CD4-positive, alpha-beta T cell treated with Interleukin-15 for 1 hour (primary cell): ENCODE measurements at regions not wholly inside any gene's neighbourhood (a gene's known extent, or its start where the extent isn't known, plus 50 kb on each side); places are given as distances from the start of the nearest gene placed in this dataset.
"Not testable (repeated sequence)": the region's sequence is repeated elsewhere in the genome, so short reads cannot be mapped to it uniquely, and the experiment has no call there.

Experiments
- DNase-seq: peaks from one replicate; pipeline ENCODE4 v3.0.0-alpha.2; 2020

GRCh38 chr2:220748875-220749479, 823.1 kb downstream of the EPHA4 start:
- no peak for DNase-seq

GRCh38 chr2:220753486-220753885, 818.6 kb downstream of the EPHA4 start:
- DNase-seq = no peak

GRCh38 chr2:220756653-220757052, 815.5 kb downstream of the EPHA4 start:
- no peak for DNase-seq

- DNase-seq = not testable (repeated sequence)
Observed at GRCh38 chr2:220758376-220758775, 813.7 kb downstream of the EPHA4 start.

- DNase-seq = no peak
Observed at GRCh38 chr2:220764171-220764570, 807.9 kb downstream of the EPHA4 start.

GRCh38 chr2:220767591-220768255, 804.4 kb downstream of the EPHA4 start:
- no peak for DNase-seq

GRCh38 chr2:220775856-220776488, 796.1 kb downstream of the EPHA4 start:
- DNase-seq = no peak

- DNase-seq = not testable (repeated sequence)
Observed at GRCh38 chr2:220779076-220779475, 793.0 kb downstream of the EPHA4 start.

- no peak for DNase-seq
Observed at GRCh38 chr2:220779511-220779910, 792.6 kb downstream of the EPHA4 start.

- no peak for DNase-seq
Observed at GRCh38 chr2:220779931-220780330, 792.2 kb downstream of the EPHA4 start.

- DNase-seq = no peak
Observed at GRCh38 chr2:220781622-220782241, 790.4 kb downstream of the EPHA4 start.

GRCh38 chr2:220782609-220783113, 789.4 kb downstream of the EPHA4 start:
- DNase-seq = no peak

GRCh38 chr2:220783671-220784070, 788.4 kb downstream of the EPHA4 start:
- DNase-seq = no peak

GRCh38 chr2:220785178-220785577, 786.9 kb downstream of the EPHA4 start:
- no peak for DNase-seq

GRCh38 chr2:220786216-220786615, 785.9 kb downstream of the EPHA4 start:
- DNase-seq = no peak

- DNase-seq = no peak
Observed at GRCh38 chr2:220787251-220787650, 784.9 kb downstream of the EPHA4 start.

- no peak for DNase-seq
Observed at GRCh38 chr2:220789961-220790360, 782.1 kb downstream of the EPHA4 start.

- no peak for DNase-seq
Observed at GRCh38 chr2:220795705-220796104, 776.4 kb downstream of the EPHA4 start.

- no peak for DNase-seq
Observed at GRCh38 chr2:220811115-220811514, 761.0 kb downstream of the EPHA4 start.

GRCh38 chr2:220811952-220812570, 760.0 kb downstream of the EPHA4 start:
- no peak for DNase-seq

GRCh38 chr2:220814441-220814840, 757.7 kb downstream of the EPHA4 start:
- no peak for DNase-seq

- DNase-seq = no peak
Observed at GRCh38 chr2:220815698-220816097, 756.4 kb downstream of the EPHA4 start.

GRCh38 chr2:220821683-220822082, 750.4 kb downstream of the EPHA4 start:
- DNase-seq = no peak
